AG04450 (cell line): ENCODE measurements at regions not wholly inside any gene's neighbourhood (a gene's known extent, or its start where the extent isn't known, plus 50 kb on each side); places are given as distances from the start of the nearest gene placed in this dataset.

Source experiments
- CTCF ChIA-PET: fragments of 300-600, 350-600 bp; formaldehyde crosslinking; extraction: SDS; loops from one replicate; lab custom pipeline; 2022; ENCODE audit warnings: antibody characterized with exemption, inconsistent platforms; lab: Charles Lee
- POLR2A ChIA-PET: fragments of 350-600 bp; formaldehyde crosslinking; extraction: SDS; loops from one replicate; lab custom pipeline; 2021; ENCODE audit warnings: antibody characterized with exemption, inconsistent platforms; lab: Yijun Ruan, JAX
- DNase-seq: peaks from one replicate; pipeline ENCODE4 v3.0.0-alpha.2; 2011; ENCODE audit warnings: low read depth, low spot score
- H3K27ac ChIP-seq: one replicate; pipeline ENCODE4 v1.5.1; 2012; ENCODE audit warnings: low read depth, low read length, control low read depth
- H3K27me3 ChIP-seq: one replicate; pipeline ENCODE4 v1.6.0; 2012; ENCODE audit warnings: low read length; ENCODE audit not compliant: control insufficient read depth, insufficient read depth
- H3K4me3 ChIP-seq: 2 replicates; pipeline ENCODE4 v1.5.1; 2011; ENCODE audit warnings: mild to moderate bottlenecking, low read depth, low read length, control low read depth
- H3K9me3 ChIP-seq: 2 replicates; pipeline ENCODE4 v1.5.1; 2012; ENCODE audit warnings: low read length; ENCODE audit not compliant: control insufficient read depth, insufficient read depth
- CTCF ChIP-seq: IDR thresholded peaks from 2 replicates; pipeline ENCODE4 v1.5.1; 2011; ENCODE audit warnings: low read depth, low read length, control low read depth, inconsistent platforms

DNA sequence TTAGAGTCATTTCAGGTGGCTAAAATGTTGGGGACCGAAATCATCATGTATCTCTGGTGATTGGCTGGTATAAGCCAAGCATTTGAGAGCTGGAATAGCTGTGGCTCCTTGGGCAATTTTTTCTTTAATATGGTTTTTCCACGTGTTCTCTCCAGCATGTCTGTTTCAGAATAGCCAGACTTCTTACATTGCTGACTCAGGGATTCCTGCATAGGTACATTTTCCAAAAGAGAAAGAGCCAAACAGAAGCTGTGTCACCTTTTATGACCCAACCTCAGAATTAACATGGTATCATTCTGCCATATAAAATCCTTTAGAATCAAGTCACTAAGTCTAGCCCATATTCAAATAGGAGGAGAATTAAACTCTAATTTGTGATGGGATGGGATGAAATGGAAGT lies 74.8 kb upstream of the TSLP start:
- ChIA-PET POLR2A (no interaction called here), CTCF (no interaction called here)
- no peak for TF ChIP-seq CTCF
- Histone ChIP-seq H3K9me3 (no peaks in the 10 kb centered on the region), H3K27me3 (no peaks in the 10 kb centered on the region), H3K4me3 (no peak overlapping the region), H3K27ac (no peak overlapping the region)
- no peak for DNase-seq

- Histone ChIP-seq H3K27ac (no peak overlapping the region), H3K27me3 (no peaks in the 10 kb centered on the region), H3K4me3 (no peak overlapping the region), H3K9me3 (no peaks in the 10 kb centered on the region)
- CTCF ChIA-PET: no interaction called here
- TF ChIP-seq CTCF: no peak
- no peak for DNase-seq
- POLR2A ChIA-PET: no interaction called here
Observed at GRCh38 chr5:111002036-111002435, 69.5 kb upstream of the TSLP start.

- H3K4me3 ChIP-seq: no peak overlapping the region
- POLR2A ChIA-PET: no interaction called here
- no peak for DNase-seq
- no peak for TF ChIP-seq CTCF
- H3K27ac ChIP-seq: no peak overlapping the region
- H3K9me3 ChIP-seq: no peaks in the 10 kb centered on the region
- H3K27me3 ChIP-seq: no peaks in the 10 kb centered on the region
- CTCF ChIA-PET: no interaction called here
Observed at GRCh38 chr5:111003623-111004022, 67.9 kb upstream of the TSLP start.

DNA sequence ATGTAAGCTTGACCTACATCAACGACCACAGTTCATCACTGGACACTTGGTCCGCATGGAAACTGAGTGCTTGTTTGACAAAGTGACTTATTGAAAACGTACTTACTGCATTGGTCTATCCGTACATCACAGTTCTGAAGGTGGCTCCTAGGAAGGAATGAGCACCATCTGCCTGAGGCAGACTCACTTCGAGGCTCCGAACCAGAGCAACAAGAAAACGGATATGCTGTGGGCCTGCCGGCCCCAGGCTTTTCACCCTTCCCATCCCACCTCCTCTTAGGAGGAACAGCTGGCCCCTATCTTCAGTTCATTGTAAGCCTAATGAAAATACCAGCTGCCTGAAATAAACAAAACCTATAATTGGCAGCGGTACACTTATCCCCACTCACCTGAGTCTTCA lies 67.2 kb upstream of the TSLP start:
- H3K27ac ChIP-seq: no peak overlapping the region
- H3K27me3 ChIP-seq: no peaks in the 10 kb centered on the region
- no peak for TF ChIP-seq CTCF
- H3K9me3 ChIP-seq: no peaks in the 10 kb centered on the region
- no peak for DNase-seq
- no peak overlapping the region for H3K4me3 ChIP-seq
- POLR2A ChIA-PET: no interaction called here
- CTCF ChIA-PET: no interaction called here

GRCh38 chr5:111010783-111011182 lies 60.7 kb upstream of the TSLP start:
- ChIA-PET CTCF (no interaction called here), POLR2A (no interaction called here)
- DNase-seq: no peak
- Histone ChIP-seq H3K4me3 (no peak overlapping the region), H3K27me3 (no peaks in the 10 kb centered on the region), H3K27ac (no peak overlapping the region), H3K9me3 (no peaks in the 10 kb centered on the region)
- TF ChIP-seq CTCF: no peak
